HepG2 (cell line): ENCODE measurements at regions not wholly inside any gene's neighbourhood (a gene's known extent, or its start where the extent isn't known, plus 50 kb on each side); places are given as distances from the start of the nearest gene placed in this dataset.

ENCODE experiments used
- ATAC-seq: fragments of 200-7000 bp; cut with Tn5 transposase; 3 replicates; pipeline ENCODE4 v1.9.1; 2020; ENCODE audit warnings: mild to moderate bottlenecking, moderate library complexity
- BruUV-seq: library from RNA; stranded (reverse); fragments of 400-500 nt; replicated peaks from 2 replicates; lab custom pipeline; 2021; lab: Mats Ljungman, UMichigan
- CTCF ChIA-PET: fragments of 300-600 bp; formaldehyde crosslinking; extraction: SDS; loops from one replicate; lab custom pipeline; 2021; ENCODE audit warnings: low total read pairs, inconsistent platforms, low intra/inter-chr PET ratio; lab: Yijun Ruan, JAX
- POLR2A ChIA-PET: fragments of 350-600 bp; sonication (Branson Sonifier 250); formaldehyde crosslinking; loops from one replicate; lab custom pipeline; 2020; ENCODE audit warnings: antibody characterized with exemption, inconsistent platforms; lab: Yijun Ruan, JAX
- DNase-seq: peaks from one replicate; pipeline ENCODE4 v3.0.0-alpha.2; 2015; ENCODE audit warnings: low spot score
- FAIRE-seq: peaks from 3 replicates; lab custom pipeline; 2011; peaks lifted over from hg19 to GRCh38; lab: Jason Lieb, UNC
- H2AFZ ChIP-seq: one replicate; pipeline ENCODE4 v1.6.1; 2011; ENCODE audit warnings: low read length, inconsistent platforms
- H3K27ac ChIP-seq: fragments of 300-600 bp; 3 replicates; pipeline ENCODE4 v1.8.0; 2011; ENCODE audit warnings: mixed run types, mild to moderate bottlenecking, mixed read lengths, low read length, inconsistent platforms; ENCODE audit not compliant: insufficient read depth; ENCODE audit errors: extremely low read length
- H3K27me3 ChIP-seq, 2 experiments: fragments of 200-600 bp in 1 of 2; 2 replicates in 1 of 2; 3 replicates in 1 of 2; pipeline versions ENCODE4 v1.6.0 to v1.8.0; 2011; ENCODE audit warnings: low read length in 2 of 2, mild to moderate bottlenecking in 2 of 2, moderate library complexity in 2 of 2, inconsistent platforms in 1 of 2; ENCODE audit not compliant: insufficient read depth in 2 of 2, control insufficient read depth in 1 of 2
- H3K36me3 ChIP-seq, 2 experiments: fragments of 200-600 bp in 1 of 2; replicated peaks in 1 of 2; 2 replicates in 1 of 2; 3 replicates in 1 of 2; pipeline versions ENCODE4 v1.5.1 to v1.8.0; 2011; ENCODE audit warnings: low read length in 2 of 2, inconsistent platforms in 1 of 2; ENCODE audit not compliant: insufficient read depth in 2 of 2, control insufficient read depth in 1 of 2
- H3K4me1 ChIP-seq: 2 replicates; pipeline ENCODE4 v1.5.1; 2012; ENCODE audit warnings: low read length, inconsistent platforms; ENCODE audit not compliant: insufficient read depth
- H3K4me2 ChIP-seq: 2 replicates; pipeline ENCODE4 v1.6.0; 2011; ENCODE audit warnings: low read depth, low read length, inconsistent platforms
- H3K4me3 ChIP-seq, 3 experiments: fragments of 200-600 bp in 1 of 3; sonication (generic), shearing (Covaris generic) in 1 of 3; replicated peaks in 1 of 3; 2 replicates each; pipeline ENCODE4 v1.5.1; 2011 to 2016; ENCODE audit warnings: low read length in 3 of 3, inconsistent platforms in 2 of 3, low read depth in 2 of 3, mild to moderate bottlenecking in 2 of 3, control low read depth in 1 of 3, mixed read lengths in 1 of 3; ENCODE audit not compliant: insufficient read depth in 1 of 3
- H3K79me2 ChIP-seq: one replicate; pipeline ENCODE4 v1.6.1; 2011; ENCODE audit warnings: low read length, inconsistent platforms; ENCODE audit not compliant: insufficient read depth
- H3K9ac ChIP-seq: 2 replicates; pipeline ENCODE4 v1.6.0; 2011; ENCODE audit warnings: mild to moderate bottlenecking, low read depth, low read length, inconsistent platforms; ENCODE audit not compliant: insufficient read depth
- H3K9me3 ChIP-seq: 2 replicates; pipeline ENCODE4 v1.5.1; 2012; ENCODE audit warnings: mild to moderate bottlenecking, low read length
- H4K20me1 ChIP-seq: 2 replicates; pipeline ENCODE4 v1.6.0; 2011; ENCODE audit warnings: inconsistent platforms, mild to moderate bottlenecking, low read length, moderate library complexity; ENCODE audit not compliant: insufficient read depth
- ATF7 ChIP-seq, 2 experiments: fragments of 450-650 bp in 1 of 2; sonication (generic) in 1 of 2; formaldehyde crosslinking in 1 of 2; IDR thresholded peaks; 2 replicates each; pipeline versions ENCODE4 v1.4.0 to v1.6.1; 2016 to 2020; ENCODE audit warnings: antibody characterized with exemption in 1 of 2, mild to moderate bottlenecking in 1 of 2, missing genetic modification reagents in 1 of 2
- CREB1 ChIP-seq, 2 experiments: fragments of 450-650 bp in 1 of 2; IDR thresholded peaks; 2 replicates each; pipeline ENCODE4 v1.6.1; 2016 to 2017; ENCODE audit warnings: control low read depth in 1 of 2, mild to moderate bottlenecking in 1 of 2, missing compliant biosample characterization in 1 of 2, missing genetic modification characterization in 1 of 2
- POLR2G ChIP-seq: fragments of 200-400 bp; formaldehyde crosslinking; IDR thresholded peaks from 2 replicates; pipeline ENCODE4 v1.6.1; 2018; ENCODE audit warnings: mild to moderate bottlenecking, low read depth, low read length, moderate library complexity
- RARA ChIP-seq: IDR thresholded peaks from 2 replicates; pipeline ENCODE4 v1.6.1; 2016; ENCODE audit warnings: missing genetic modification reagents, missing compliant biosample characterization
- ZNF644 ChIP-seq: IDR thresholded peaks from 2 replicates; pipeline ENCODE4 v1.6.1; 2016; ENCODE audit warnings: low read depth
- ZNF709 ChIP-seq: sonication (generic); formaldehyde crosslinking; IDR thresholded peaks from 2 replicates; pipeline ENCODE4 v1.5.0; 2020; ENCODE audit warnings: mild to moderate bottlenecking, missing genetic modification reagents
- ZNF781 ChIP-seq: sonication (generic); formaldehyde crosslinking; IDR thresholded peaks from 2 replicates; pipeline ENCODE4 v1.5.1; 2020; ENCODE audit warnings: borderline replicate concordance, mild to moderate bottlenecking, missing genetic modification reagents; ENCODE audit errors: not compliant biosample characterization
- WGBS: methylation state at CpG from one replicate; pipeline ENCODE4 v1.1.6; 2017; ENCODE audit warnings: low lambda C conversion rate; 5-methylcytosine and 5-hydroxymethylcytosine counted together
- in situ Hi-C: cut with HindIII; loops from 2 replicates; pipeline ENCODE4 v1.10.0; 2017; ENCODE audit warnings: low pct_unique_long_range_greater_than_20kb; ENCODE audit not compliant: extremely low pct_ligation_motif_present
- intact Hi-C: fragments of 100-400 bp; cut with micrococcal nuclease; formaldehyde crosslinking; loops from one replicate; pipeline ENCODE4 v1.10.0; 2022; ENCODE audit not compliant: unreplicated experiment
- TF ChIP-seq, protein P1 (sequence below): sonication (generic); formaldehyde crosslinking; IDR thresholded peaks from 2 replicates; pipeline ENCODE4 v1.9.0; 2021; ENCODE audit warnings: missing genetic modification reagents, mild to moderate bottlenecking, borderline replicate concordance

DNA sequence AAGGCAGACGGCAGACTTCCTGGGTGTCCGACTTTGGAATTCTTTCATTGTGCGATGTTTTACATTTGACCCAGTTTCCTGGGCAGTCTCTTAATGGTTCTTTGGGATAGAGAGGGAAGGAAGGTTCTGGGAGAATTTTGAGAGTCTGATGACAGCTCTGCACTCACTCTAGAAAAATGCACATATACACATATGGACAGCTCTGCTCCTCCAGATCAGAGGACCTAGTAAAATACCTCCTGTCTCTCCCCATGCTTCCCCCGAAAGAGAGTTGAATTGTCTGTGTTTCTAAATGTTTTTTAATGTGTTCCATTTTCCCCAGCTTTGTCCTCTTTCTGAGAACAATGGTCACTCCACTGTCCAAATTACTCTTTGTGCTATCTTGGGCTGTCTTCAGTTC is 102.0 kb upstream of the CXCR4 start:
- CTCF ChIA-PET, result no interaction called here
- POLR2A ChIA-PET, result no interaction called here
- H3K4me3 ChIP-seq, result no peak overlapping the region
- no peaks in the 10 kb centered on the region for H3K36me3 ChIP-seq
- TF ChIP-seq ZNF781 (CRISPR knock-in tag) (no peak), RARA (no peak), ZNF709 (no peak), ZNF644 (CRISPR knock-in tag) (no peak)
- no TSS peak for BruUV-seq
- 47% methylated on average over 4 of the region's 4 CpGs for WGBS
- no peak overlapping the region for H3K27ac ChIP-seq
- ATAC-seq, result no peak
- H3K4me1 ChIP-seq, result no peaks in the 10 kb centered on the region
- H4K20me1 ChIP-seq, result no peaks in the 10 kb centered on the region
- no peak overlapping the region for H3K4me2 ChIP-seq
- in situ Hi-C loops, result no loop called here
- no peaks in the 10 kb centered on the region for H3K27me3 ChIP-seq
- no peak overlapping the region for H2AFZ ChIP-seq
- DNase-seq, result no peak
- H3K9me3 ChIP-seq, result no peaks in the 10 kb centered on the region
- no peaks in the 10 kb centered on the region for H3K79me2 ChIP-seq
- intact Hi-C loops, result no loop called here
- FAIRE-seq, result no peak
- no peak overlapping the region for H3K9ac ChIP-seq

DNA sequence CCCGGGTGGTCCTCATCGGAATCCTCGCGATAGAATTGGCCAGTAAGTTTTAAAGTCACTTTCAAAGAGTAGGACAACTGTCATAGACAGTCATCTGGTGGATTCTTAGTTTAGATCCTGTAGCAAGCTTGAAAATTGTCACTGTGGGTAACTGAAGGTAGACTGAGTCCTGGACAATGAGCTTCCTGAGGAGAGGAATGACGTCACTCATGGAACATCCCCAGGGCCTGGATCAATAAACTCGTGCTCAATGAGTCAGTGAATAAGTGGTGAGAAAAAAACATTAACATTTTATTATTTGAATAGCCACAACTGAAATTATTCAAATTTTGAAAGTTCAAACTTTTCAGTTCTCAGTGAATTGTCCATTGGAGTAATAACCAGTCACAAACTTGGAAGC is 101.4 kb upstream of the CXCR4 start:
- ChIA-PET CTCF (no interaction called here), POLR2A (no interaction called here)
- Histone ChIP-seq H3K4me3 (no peak overlapping the region), H3K36me3 (no peaks in the 10 kb centered on the region), H3K27me3 (no peaks in the 10 kb centered on the region), H3K27ac (no peak overlapping the region), H3K9ac (no peak overlapping the region), H4K20me1 (no peaks in the 10 kb centered on the region), H2AFZ (no peak overlapping the region), H3K4me1 (no peaks in the 10 kb centered on the region), H3K4me2 (no peak overlapping the region), H3K9me3 (no peaks in the 10 kb centered on the region), H3K79me2 (no peaks in the 10 kb centered on the region)
- in situ Hi-C loops (no loop called here), intact Hi-C loops (no loop called here)
- BruUV-seq, result no TSS peak
- ATAC-seq (no peak), FAIRE-seq (no peak), DNase-seq (no peak)
- peak; percentile 98 for TF ChIP-seq ATF7 (IDR thresholded peaks at IDR 0.05)
- TF ChIP-seq ATF7 (CRISPR knock-in tag; IDR thresholded peaks at IDR 0.05), result no peak
- TF ChIP-seq, protein P1, sequence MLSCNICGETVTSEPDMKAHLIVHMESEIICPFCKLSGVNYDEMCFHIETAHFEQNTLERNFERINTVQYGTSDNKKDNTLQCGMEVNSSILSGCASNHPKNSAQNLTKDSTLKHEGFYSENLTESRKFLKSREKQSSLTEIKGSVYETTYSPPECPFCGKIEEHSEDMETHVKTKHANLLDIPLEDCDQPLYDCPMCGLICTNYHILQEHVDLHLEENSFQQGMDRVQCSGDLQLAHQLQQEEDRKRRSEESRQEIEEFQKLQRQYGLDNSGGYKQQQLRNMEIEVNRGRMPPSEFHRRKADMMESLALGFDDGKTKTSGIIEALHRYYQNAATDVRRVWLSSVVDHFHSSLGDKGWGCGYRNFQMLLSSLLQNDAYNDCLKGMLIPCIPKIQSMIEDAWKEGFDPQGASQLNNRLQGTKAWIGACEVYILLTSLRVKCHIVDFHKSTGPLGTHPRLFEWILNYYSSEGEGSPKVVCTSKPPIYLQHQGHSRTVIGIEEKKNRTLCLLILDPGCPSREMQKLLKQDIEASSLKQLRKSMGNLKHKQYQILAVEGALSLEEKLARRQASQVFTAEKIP (CRISPR knock-in tag), result no peak
- no peak for TF ChIP-seq POLR2G
- peak; percentile 97 for TF ChIP-seq CREB1 (IDR thresholded peaks at IDR 0.05)
- TF ChIP-seq CREB1 (CRISPR knock-in tag; IDR thresholded peaks at IDR 0.05), result no peak
- 36% methylated on average over 6 of the region's 6 CpGs for WGBS
